ENCODE measurements at regions not wholly inside any gene's neighbourhood (a gene's known extent, or its start where the extent isn't known, plus 50 kb on each side); places are given as distances from the start of the nearest gene placed in this dataset.

GRCh38 chr14:43204816-43205215 lies 1302.3 kb downstream of the FSCB start:
- TF ChIP-seq CTCF (conservative IDR thresholded peaks at IDR 0.05; ENCODE audit: low read depth, low read length) (no peak), POLR2A (IDR thresholded peaks at IDR 0.05; ENCODE audit: low read depth, low read length) (no peak), RAD21 (IDR thresholded peaks at IDR 0.05; ENCODE audit: low read length) (no peak)
- TF ChIP-seq, protein P1, sequence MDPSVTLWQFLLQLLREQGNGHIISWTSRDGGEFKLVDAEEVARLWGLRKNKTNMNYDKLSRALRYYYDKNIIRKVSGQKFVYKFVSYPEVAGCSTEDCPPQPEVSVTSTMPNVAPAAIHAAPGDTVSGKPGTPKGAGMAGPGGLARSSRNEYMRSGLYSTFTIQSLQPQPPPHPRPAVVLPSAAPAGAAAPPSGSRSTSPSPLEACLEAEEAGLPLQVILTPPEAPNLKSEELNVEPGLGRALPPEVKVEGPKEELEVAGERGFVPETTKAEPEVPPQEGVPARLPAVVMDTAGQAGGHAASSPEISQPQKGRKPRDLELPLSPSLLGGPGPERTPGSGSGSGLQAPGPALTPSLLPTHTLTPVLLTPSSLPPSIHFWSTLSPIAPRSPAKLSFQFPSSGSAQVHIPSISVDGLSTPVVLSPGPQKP (IDR thresholded peaks at IDR 0.05; ENCODE audit: borderline replicate concordance, low read depth, low read length) = no peak
